ENCODE measurements at regions not wholly inside any gene's neighbourhood (a gene's known extent, or its start where the extent isn't known, plus 50 kb on each side); places are given as distances from the start of the nearest gene placed in this dataset.

DNA sequence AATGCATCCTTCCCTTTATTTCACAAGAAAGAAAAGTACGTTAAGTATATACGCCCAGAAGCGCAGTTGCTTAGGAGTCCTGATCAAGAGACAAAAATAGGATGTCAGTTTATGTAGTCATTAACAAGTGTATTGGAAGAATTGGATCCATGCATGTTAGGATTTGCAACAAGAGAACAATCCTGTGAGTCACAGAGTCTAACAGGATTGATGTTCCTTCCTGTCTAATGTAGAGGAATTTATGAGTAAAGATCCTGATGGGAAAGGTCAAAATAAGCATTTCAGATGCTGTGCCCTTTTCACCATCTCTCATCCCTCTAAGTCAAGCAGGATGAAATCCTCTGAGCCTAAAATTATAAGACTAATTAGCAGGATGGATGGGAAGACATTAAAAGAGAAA, 406.0 kb upstream of the GRIA1 start:
- TF ChIP-seq, protein P1, sequence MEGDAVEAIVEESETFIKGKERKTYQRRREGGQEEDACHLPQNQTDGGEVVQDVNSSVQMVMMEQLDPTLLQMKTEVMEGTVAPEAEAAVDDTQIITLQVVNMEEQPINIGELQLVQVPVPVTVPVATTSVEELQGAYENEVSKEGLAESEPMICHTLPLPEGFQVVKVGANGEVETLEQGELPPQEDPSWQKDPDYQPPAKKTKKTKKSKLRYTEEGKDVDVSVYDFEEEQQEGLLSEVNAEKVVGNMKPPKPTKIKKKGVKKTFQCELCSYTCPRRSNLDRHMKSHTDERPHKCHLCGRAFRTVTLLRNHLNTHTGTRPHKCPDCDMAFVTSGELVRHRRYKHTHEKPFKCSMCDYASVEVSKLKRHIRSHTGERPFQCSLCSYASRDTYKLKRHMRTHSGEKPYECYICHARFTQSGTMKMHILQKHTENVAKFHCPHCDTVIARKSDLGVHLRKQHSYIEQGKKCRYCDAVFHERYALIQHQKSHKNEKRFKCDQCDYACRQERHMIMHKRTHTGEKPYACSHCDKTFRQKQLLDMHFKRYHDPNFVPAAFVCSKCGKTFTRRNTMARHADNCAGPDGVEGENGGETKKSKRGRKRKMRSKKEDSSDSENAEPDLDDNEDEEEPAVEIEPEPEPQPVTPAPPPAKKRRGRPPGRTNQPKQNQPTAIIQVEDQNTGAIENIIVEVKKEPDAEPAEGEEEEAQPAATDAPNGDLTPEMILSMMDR (IDR thresholded peaks at IDR 0.05) = no peak
- TF ChIP-seq POLR2A (IDR thresholded peaks at IDR 0.05) = no peak

Measured in Peyer's patch (tissue), 4 donors.